Nephron (organoid): ENCODE measurements at regions not wholly inside any gene's neighbourhood (a gene's known extent, or its start where the extent isn't known, plus 50 kb on each side); places are given as distances from the start of the nearest gene placed in this dataset.

Experiments
- H3K27ac Mint-ChIP-seq, 3 experiments: 2 replicates each; pipeline ENCODE4 v1.8.0; 2020; ENCODE audit warnings: mixed read lengths in 3 of 3, mild to moderate bottlenecking in 2 of 3, moderate library complexity in 1 of 3
- H3K27me3 Mint-ChIP-seq: 2 replicates; pipeline ENCODE4 v1.8.0; 2021; ENCODE audit warnings: low read depth, mild to moderate bottlenecking, moderate library complexity, mixed read lengths
- H3K36me3 Mint-ChIP-seq: 2 replicates; pipeline ENCODE4 v1.8.0; 2020; ENCODE audit warnings: low read depth, mixed read lengths
- H3K4me1 Mint-ChIP-seq: 2 replicates; pipeline ENCODE4 v1.8.0; 2020; ENCODE audit warnings: mixed read lengths
- H3K4me3 Mint-ChIP-seq, 3 experiments: 2 replicates each; pipeline ENCODE4 v1.8.0; 2020; ENCODE audit warnings: mild to moderate bottlenecking in 3 of 3, mixed read lengths in 3 of 3, moderate library complexity in 2 of 3
- H3K9me3 Mint-ChIP-seq: 2 replicates; pipeline ENCODE4 v1.8.0; 2020; ENCODE audit warnings: mixed read lengths
- CTCF ChIP-seq, 3 experiments: fragments of 200-600 bp; sonication (generic); IDR thresholded peaks; one replicate each; pipeline ENCODE4 v1.5.0; 2021; ENCODE audit warnings: antibody characterized with exemption in 3 of 3; ENCODE audit not compliant: unreplicated experiment in 3 of 3

GRCh38 chr20:22470620-22471026, 113.7 kb downstream of the FOXA2 start:
- peaks cover 3% of the 10 kb centered on the region for H3K27me3 Mint-ChIP-seq
- TF ChIP-seq CTCF (IDR thresholded peaks at IDR 0.05; ENCODE audit: unreplicated experiment in 3 of 3), result no peak
- no peak overlapping the region for H3K27ac Mint-ChIP-seq
- H3K36me3 Mint-ChIP-seq, result no peaks in the 10 kb centered on the region
- H3K9me3 Mint-ChIP-seq, result peaks cover 3% of the 10 kb centered on the region
- no peaks in the 10 kb centered on the region for H3K4me1 Mint-ChIP-seq
- no peak overlapping the region for H3K4me3 Mint-ChIP-seq

- Mint-ChIP-seq H3K36me3 (no peaks in the 10 kb centered on the region), H3K27ac (no peak overlapping the region), H3K27me3 (peaks cover 15% of the 10 kb centered on the region), H3K4me1 (no peaks in the 10 kb centered on the region), H3K9me3 (no peaks in the 10 kb centered on the region), H3K4me3 (no peak overlapping the region)
- no peak for TF ChIP-seq CTCF (IDR thresholded peaks at IDR 0.05; ENCODE audit: unreplicated experiment in 3 of 3)
Measured at GRCh38 chr20:22466447-22467171, 117.8 kb downstream of the FOXA2 start.

- Mint-ChIP-seq H3K9me3 (no peaks in the 10 kb centered on the region), H3K27me3 (peaks cover 15% of the 10 kb centered on the region), H3K27ac (no peak overlapping the region), H3K4me3 (no peak overlapping the region), H3K36me3 (no peaks in the 10 kb centered on the region), H3K4me1 (no peaks in the 10 kb centered on the region)
- TF ChIP-seq CTCF (IDR thresholded peaks at IDR 0.05; ENCODE audit: unreplicated experiment in 3 of 3), result no peak
Measured at GRCh38 chr20:22465622-22466446, 118.5 kb downstream of the FOXA2 start.

- no peaks in the 10 kb centered on the region for H3K4me1 Mint-ChIP-seq
- peaks cover 19% of the 10 kb centered on the region for H3K27me3 Mint-ChIP-seq
- H3K36me3 Mint-ChIP-seq, result no peaks in the 10 kb centered on the region
- TF ChIP-seq CTCF (IDR thresholded peaks at IDR 0.05; ENCODE audit: unreplicated experiment in 3 of 3), result no peak
- no peaks in the 10 kb centered on the region for H3K9me3 Mint-ChIP-seq
- no peak overlapping the region for H3K27ac Mint-ChIP-seq
- no peak overlapping the region for H3K4me3 Mint-ChIP-seq
Measured at GRCh38 chr20:22464312-22465003, 119.9 kb downstream of the FOXA2 start.

- no peaks in the 10 kb centered on the region for H3K4me1 Mint-ChIP-seq
- TF ChIP-seq CTCF (IDR thresholded peaks at IDR 0.05; ENCODE audit: unreplicated experiment in 3 of 3), result no peak
- H3K36me3 Mint-ChIP-seq, result no peaks in the 10 kb centered on the region
Measured at GRCh38 chr20:22462975-22463914, 121.1 kb downstream of the FOXA2 start.

More at GRCh38 chr20:22462975-22463914, 121.1 kb downstream of the FOXA2 start:
- Mint-ChIP-seq H3K27ac (no peak overlapping the region), H3K27me3 (peaks cover 29% of the 10 kb centered on the region), H3K9me3 (no peaks in the 10 kb centered on the region), H3K4me3 (no peak overlapping the region)
